ENCODE measurements at regions not wholly inside any gene's neighbourhood (a gene's known extent, or its start where the extent isn't known, plus 50 kb on each side); places are given as distances from the start of the nearest gene placed in this dataset.
"Not testable (repeated sequence)": the region's sequence is repeated elsewhere in the genome, so short reads cannot be mapped to it uniquely, and the experiment has no call there.

- peak overlapping the region in 8 of 11 experiments; percentile 31 to 59 (median 51); a peak in 9 of 22 replicates for H3K9ac ChIP-seq
- not testable (repeated sequence) for H3K27me3 ChIP-seq; H3K36me3 ChIP-seq; H3K9me3 ChIP-seq (replicated peaks in 1 of 11); H4K20me1 ChIP-seq
- peak overlapping the region; percentile 57 to 79 (median 66); a peak in 21 of 22 replicates for H3K4me2 ChIP-seq
- H3K27ac ChIP-seq: peak overlapping the region in 4 of 11 experiments; percentile 32 to 48 (median 38); a peak in 8 of 22 replicates
- peak overlapping the region in 9 of 10 experiments; percentile 27 to 60 (median 45); a peak in 14 of 20 replicates for H3K4me3 ChIP-seq
- H3K4me1 ChIP-seq: peaks cover 0 to 13% (median 0%) of the 10 kb centered on the region in 10 experiments; a peak in 6 of 20 replicates
Observed at GRCh38 chr14:105678996-105679958, 152.9 kb downstream of the TMEM121 start.

DNA sequence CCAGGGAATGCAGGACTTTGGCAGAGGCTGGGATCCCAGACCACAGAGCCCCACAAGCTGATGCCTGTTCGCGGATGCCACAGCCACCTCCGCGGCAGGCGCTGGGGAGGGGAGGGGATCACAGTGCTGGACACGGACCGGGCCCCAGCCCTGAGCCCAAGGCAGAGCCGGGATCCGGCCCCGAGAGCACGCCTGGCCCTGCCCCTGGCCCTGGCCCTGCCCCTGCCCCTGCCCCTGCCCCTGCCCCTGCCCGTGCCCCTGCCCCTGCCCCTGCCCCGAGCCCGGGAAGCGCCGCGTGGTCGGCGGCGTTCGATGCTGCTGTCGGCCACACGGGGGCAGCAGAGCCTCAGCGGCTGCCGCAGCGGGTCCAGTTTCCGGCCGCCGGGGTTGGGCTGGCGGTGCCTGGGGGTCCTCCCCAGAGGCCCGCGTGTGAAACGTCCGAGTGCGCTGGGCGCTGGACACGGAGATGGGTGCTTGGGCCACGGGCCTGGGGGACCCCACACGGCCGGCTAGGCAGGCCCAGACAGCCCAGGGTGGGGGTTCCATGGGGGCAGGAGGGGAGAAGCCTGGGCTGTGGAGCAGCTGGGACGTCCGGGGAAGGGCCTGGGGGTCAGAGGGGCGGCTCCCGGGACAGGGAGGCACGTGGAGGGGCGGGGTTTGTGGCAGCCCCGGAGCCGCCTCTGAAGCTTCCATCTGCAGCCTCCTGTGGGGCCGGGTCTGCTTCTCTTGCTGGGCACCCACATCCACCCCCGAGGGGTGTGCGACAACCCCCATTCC, 153.8 kb downstream of the TMEM121 start:
- H3K27ac ChIP-seq: peak overlapping the region in 4 of 11 experiments; percentile 32 to 48 (median 38); a peak in 8 of 22 replicates
- not testable (repeated sequence) for H3K36me3 ChIP-seq; H3K9me3 ChIP-seq (replicated peaks in 1 of 11); H4K20me1 ChIP-seq; H3K27me3 ChIP-seq
- H3K4me1 ChIP-seq: peaks cover 0 to 18% (median 2%) of the 10 kb centered on the region in 10 experiments; a peak in 7 of 20 replicates
- peak overlapping the region in 8 of 11 experiments; percentile 31 to 59 (median 51); a peak in 9 of 22 replicates for H3K9ac ChIP-seq
- peak overlapping the region in 9 of 10 experiments; percentile 27 to 60 (median 45); a peak in 14 of 20 replicates for H3K4me3 ChIP-seq
- peak overlapping the region; percentile 57 to 79 (median 66); a peak in 21 of 22 replicates for H3K4me2 ChIP-seq

DNA sequence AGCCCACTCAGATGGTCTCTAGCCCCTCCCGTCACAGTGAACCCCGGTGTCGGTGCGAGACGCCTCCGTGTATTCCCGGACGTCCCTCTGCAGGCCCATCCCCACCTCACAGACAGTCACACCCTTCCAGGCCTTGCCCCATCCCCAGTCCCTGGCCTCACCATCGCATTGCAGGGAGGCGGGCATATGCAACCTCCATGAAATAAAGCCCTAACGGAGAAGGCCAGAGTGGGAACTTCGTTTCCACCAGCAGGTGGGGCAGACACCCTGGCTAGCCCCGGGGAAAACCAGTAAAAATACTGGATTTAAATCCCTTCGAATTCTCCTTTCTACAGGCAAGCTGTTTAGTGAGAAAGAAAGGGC, 154.3 kb downstream of the TMEM121 start:
- H3K4me2 ChIP-seq: peak overlapping the region in 7 of 11 experiments; percentile 39 to 64 (median 45); a peak in 7 of 22 replicates
- H3K36me3 ChIP-seq; H4K20me1 ChIP-seq; H3K27me3 ChIP-seq; H3K9me3 ChIP-seq (replicated peaks in 1 of 11); H3K4me3 ChIP-seq; H3K27ac ChIP-seq; H3K9ac ChIP-seq: not testable (repeated sequence)
- H3K4me1 ChIP-seq: peaks cover 0 to 18% (median 2%) of the 10 kb centered on the region in 10 experiments; a peak in 7 of 20 replicates

DNA sequence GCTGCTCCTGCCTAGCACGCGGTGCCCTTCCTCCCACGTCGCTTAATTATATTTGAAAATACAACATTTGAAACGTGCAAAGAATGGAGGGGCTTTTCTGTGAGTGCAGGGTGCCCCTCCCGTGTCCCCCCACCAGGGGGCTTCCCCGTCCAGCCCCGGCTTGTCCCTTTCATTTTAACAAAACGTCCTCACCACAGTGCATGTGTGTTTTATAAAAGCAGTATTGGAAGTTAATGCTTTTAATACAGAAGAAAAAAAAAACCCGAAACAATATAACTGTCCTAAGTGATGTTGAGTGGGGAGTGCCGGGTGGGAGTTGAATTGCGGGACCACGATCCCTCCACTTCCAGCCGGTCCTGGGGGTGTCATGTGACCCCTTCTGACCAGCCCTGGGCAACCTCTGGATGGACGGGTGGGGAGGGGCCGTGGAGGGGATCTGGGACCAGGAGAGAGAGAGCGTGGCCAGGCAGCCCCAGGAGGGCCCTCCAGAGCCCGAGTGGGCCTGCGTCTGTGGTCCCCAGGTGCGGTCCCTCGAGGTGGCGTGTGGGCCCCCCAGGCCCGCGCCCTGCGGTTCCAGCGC, 155.3 kb downstream of the TMEM121 start:
- H4K20me1 ChIP-seq; H3K27me3 ChIP-seq; H3K9me3 ChIP-seq (replicated peaks in 1 of 11); H3K36me3 ChIP-seq: not testable (repeated sequence)
- Histone ChIP-seq H3K4me2 (peak overlapping the region; percentile 29 to 73 (median 52); a peak in 16 of 22 replicates), H3K27ac (peak overlapping the region in 2 of 11 experiments; percentile 10 to 28; a peak in 1 of 22 replicates), H3K4me1 (peaks cover 0 to 20% (median 2%) of the 10 kb centered on the region in 10 experiments; a peak in 8 of 20 replicates), H3K4me3 (peak overlapping the region in 2 of 10 experiments; percentile 27 to 49; a peak in 3 of 20 replicates), H3K9ac (peak overlapping the region in 3 of 11 experiments; percentile 24 to 55 (median 46); a peak in 2 of 22 replicates)

DNA sequence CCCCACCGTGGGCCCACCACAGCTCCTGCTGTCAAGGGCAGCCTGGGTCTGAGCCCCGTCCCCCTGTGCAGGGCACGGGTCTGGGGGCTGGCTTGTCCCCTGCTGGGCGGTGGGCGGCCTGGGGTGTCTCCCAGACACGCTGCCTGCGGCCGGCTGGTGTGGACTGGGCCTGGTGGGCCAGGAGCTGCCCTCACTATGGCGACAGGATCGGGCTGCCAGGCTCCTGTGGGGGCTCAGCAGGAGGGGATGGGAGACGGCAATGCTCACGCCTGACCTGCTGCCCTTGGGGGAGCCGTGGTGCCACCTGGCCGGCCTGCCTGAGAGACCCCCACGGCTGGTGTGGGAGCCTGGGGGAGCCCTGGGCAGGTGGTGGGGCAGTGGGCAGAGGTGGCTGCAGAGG, 156.1 kb downstream of the TMEM121 start:
- H3K4me3 ChIP-seq; H3K9me3 ChIP-seq (replicated peaks in 1 of 11); H3K27ac ChIP-seq; H3K27me3 ChIP-seq; H4K20me1 ChIP-seq; H3K9ac ChIP-seq; H3K36me3 ChIP-seq: not testable (repeated sequence)
- peaks cover 0 to 27% (median 2%) of the 10 kb centered on the region in 10 experiments; a peak in 8 of 20 replicates for H3K4me1 ChIP-seq
- H3K4me2 ChIP-seq: peak overlapping the region in 4 of 11 experiments; percentile 7 to 48 (median 32); a peak in 4 of 22 replicates

GRCh38 chr14:105682956-105683570, 156.7 kb downstream of the TMEM121 start:
- H3K27ac ChIP-seq: no peak overlapping the region
- H3K4me2 ChIP-seq: peak overlapping the region in 4 of 11 experiments; percentile 7 to 48 (median 32); a peak in 4 of 22 replicates
- no peaks in the 10 kb centered on the region for H3K36me3 ChIP-seq
- no peaks in the 10 kb centered on the region for H4K20me1 ChIP-seq
- no peak overlapping the region for H3K4me3 ChIP-seq
- H3K27me3 ChIP-seq: 0 out of 22 replicates have a peak, but pooled peaks cover 0 to 2% (median 0%) of the 10 kb centered on the region in 11 experiments
- H3K9me3 ChIP-seq (replicated peaks in 1 of 11): no peaks in the 10 kb centered on the region
- peaks cover 0 to 24% (median 2%) of the 10 kb centered on the region in 10 experiments; a peak in 8 of 20 replicates for H3K4me1 ChIP-seq
- no peak for TF ChIP-seq Cebpa-rat (IDR thresholded peaks at IDR 0.05)
- H3K9ac ChIP-seq: no peak overlapping the region

GRCh38 chr14:105684056-105684455, 157.7 kb downstream of the TMEM121 start:
- not testable (repeated sequence) for H4K20me1 ChIP-seq; H3K9me3 ChIP-seq (replicated peaks in 1 of 11); H3K27ac ChIP-seq; H3K36me3 ChIP-seq; H3K4me2 ChIP-seq; H3K9ac ChIP-seq; H3K4me3 ChIP-seq; H3K27me3 ChIP-seq
- H3K4me1 ChIP-seq: peaks cover 0 to 22% (median 2%) of the 10 kb centered on the region in 10 experiments; a peak in 8 of 20 replicates

DNA sequence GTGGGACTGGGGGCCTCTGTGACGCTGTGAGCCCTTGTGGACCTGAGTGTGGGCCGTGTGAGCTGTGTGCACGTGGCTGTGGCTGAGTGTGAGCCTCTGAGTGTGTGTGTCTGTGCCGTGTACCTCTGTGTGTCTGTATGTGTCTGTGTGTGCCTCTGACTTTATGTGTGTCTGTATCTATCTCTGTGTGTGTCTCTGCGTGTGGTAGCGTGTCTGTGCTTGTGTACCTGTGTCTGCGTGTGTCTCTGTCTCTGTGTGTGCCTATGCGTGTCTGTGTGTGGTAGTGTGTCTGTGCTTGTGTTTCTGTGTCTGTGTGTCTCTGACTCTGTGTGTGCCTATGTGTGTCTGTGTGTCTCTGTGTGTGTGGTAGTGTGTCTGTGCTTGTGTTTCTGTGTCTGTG, 158.2 kb downstream of the TMEM121 start:
- H4K20me1 ChIP-seq; H3K27me3 ChIP-seq; H3K4me3 ChIP-seq; H3K27ac ChIP-seq; H3K9me3 ChIP-seq (replicated peaks in 1 of 11); H3K36me3 ChIP-seq; H3K4me2 ChIP-seq; H3K9ac ChIP-seq: not testable (repeated sequence)
- H3K4me1 ChIP-seq: peaks cover 0 to 22% (median 2%) of the 10 kb centered on the region in 10 experiments; a peak in 8 of 20 replicates

Data from BLaER1 treated with 17β-estradiol and CSF1 and Interleukin-3, amounts not matched to agents 10 nM and 100 nM (cell line).